ENCODE measurements at regions not wholly inside any gene's neighbourhood (a gene's known extent, or its start where the extent isn't known, plus 50 kb on each side); places are given as distances from the start of the nearest gene placed in this dataset.

GRCh38 chr13:65921933-65922332, 1308.2 kb downstream of the PCDH9 start:
- H3K4me1 Mint-ChIP-seq, result peaks cover 7% of the 10 kb centered on the region
- H3K36me3 Mint-ChIP-seq, result no peaks in the 10 kb centered on the region
- POLR2A ChIA-PET, result no interaction called here
- CTCF ChIA-PET, result no interaction called here
- no peaks in the 10 kb centered on the region for H3K9me3 Mint-ChIP-seq
- no peak overlapping the region for H3K27ac Mint-ChIP-seq
- TF ChIP-seq AFF4 (CRISPR knock-in tag; IDR thresholded peaks at IDR 0.05; ENCODE audit: borderline replicate concordance), result no peak
- no peak for TF ChIP-seq KAT7 (CRISPR knock-in tag; IDR thresholded peaks at IDR 0.05; ENCODE audit: borderline replicate concordance)
- no peak overlapping the region for H3K4me3 Mint-ChIP-seq
- ATAC-seq (no peak), DNase-seq (ENCODE audit: low spot score) (no peak)
- H3K27me3 Mint-ChIP-seq (ENCODE audit: low read depth), result no peaks in the 10 kb centered on the region

- Mint-ChIP-seq H3K27me3 (ENCODE audit: low read depth) (no peaks in the 10 kb centered on the region), H3K4me3 (no peak overlapping the region), H3K9me3 (no peaks in the 10 kb centered on the region), H3K4me1 (no peaks in the 10 kb centered on the region), H3K36me3 (no peaks in the 10 kb centered on the region), H3K27ac (no peak overlapping the region)
- ChIA-PET CTCF (interaction anchor here (1.3 to 1.8 kb wide), 2 partner anchors 9 to 35 kb away, joined by 3 to 5 read pairs; no protein-coding TSS in a partner anchor), POLR2A (no interaction called here)
- DNase-seq (ENCODE audit: low spot score), result no peak
- no peak for ATAC-seq
- TF ChIP-seq GRHL2 (CRISPR knock-in tag; IDR thresholded peaks at IDR 0.05; ENCODE audit: insufficient replicate concordance, severe bottlenecking) (no peak), USF1 (CRISPR knock-in tag; IDR thresholded peaks at IDR 0.05) (no peak), PREB (CRISPR knock-in tag; IDR thresholded peaks at IDR 0.05; ENCODE audit: borderline replicate concordance) (no peak), SMAD3 (CRISPR knock-in tag; IDR thresholded peaks at IDR 0.05; ENCODE audit: borderline replicate concordance) (no peak), MLX (CRISPR knock-in tag; IDR thresholded peaks at IDR 0.05) (no peak), PRDM15 (CRISPR knock-in tag; IDR thresholded peaks at IDR 0.05) (no peak), JAZF1 (CRISPR knock-in tag; IDR thresholded peaks at IDR 0.05) (no peak), ZNF532 (CRISPR knock-in tag; IDR thresholded peaks at IDR 0.05; ENCODE audit: borderline replicate concordance) (no peak), IRF2 (CRISPR knock-in tag; IDR thresholded peaks at IDR 0.05; ENCODE audit: borderline replicate concordance, low read depth) (no peak), KAT7 (CRISPR knock-in tag; IDR thresholded peaks at IDR 0.05; ENCODE audit: borderline replicate concordance) (no peak), ZNF671 (CRISPR knock-in tag; IDR thresholded peaks at IDR 0.05) (no peak), ATF6 (CRISPR knock-in tag; IDR thresholded peaks at IDR 0.05) (no peak), MAX (CRISPR knock-in tag; IDR thresholded peaks at IDR 0.05) (no peak), IRF1 (CRISPR knock-in tag; IDR thresholded peaks at IDR 0.05) (no peak)
Measured at GRCh38 chr13:65917731-65918130, 1312.4 kb downstream of the PCDH9 start.
